KOPT-K1 (cell line): ENCODE measurements at regions not wholly inside any gene's neighbourhood (a gene's known extent, or its start where the extent isn't known, plus 50 kb on each side); places are given as distances from the start of the nearest gene placed in this dataset.

Experiments used
- H3K27ac ChIP-seq: fragments of 200-600 bp; sonication (generic); 2 replicates; pipeline ENCODE4 v1.5.1; 2016; ENCODE audit warnings: antibody characterized with exemption, mild to moderate bottlenecking, low read depth, low read length; ENCODE audit not compliant: poor library complexity, severe bottlenecking
- H3K36me3 ChIP-seq: fragments of 200-600 bp; sonication (generic); 2 replicates; pipeline ENCODE4 v1.5.1; 2017; ENCODE audit warnings: antibody characterized with exemption, mild to moderate bottlenecking, low read length, moderate library complexity; ENCODE audit not compliant: insufficient read depth
- H3K9me3 ChIP-seq: fragments of 200-600 bp; sonication (generic); 2 replicates; pipeline ENCODE4 v1.5.1; 2017; ENCODE audit warnings: antibody characterized with exemption, low read length, mild to moderate bottlenecking; ENCODE audit not compliant: insufficient read depth, poor library complexity, severe bottlenecking

GRCh38 chr5:133698259-133698554 is 85.9 kb upstream of the FSTL4 start:
- Histone ChIP-seq H3K36me3 (no peaks in the 10 kb centered on the region), H3K9me3 (no peaks in the 10 kb centered on the region)

GRCh38 chr5:133697536-133698258 is 85.4 kb upstream of the FSTL4 start:
- Histone ChIP-seq H3K9me3 (no peaks in the 10 kb centered on the region), H3K36me3 (no peaks in the 10 kb centered on the region), H3K27ac (no peak overlapping the region)

More at GRCh38 chr5:133698259-133698554, 85.9 kb upstream of the FSTL4 start:
- no peak overlapping the region for H3K27ac ChIP-seq

GRCh38 chr5:133696782-133697507 is 84.6 kb upstream of the FSTL4 start:
- Histone ChIP-seq H3K27ac (no peak overlapping the region), H3K36me3 (no peaks in the 10 kb centered on the region), H3K9me3 (no peaks in the 10 kb centered on the region)

- Histone ChIP-seq H3K36me3 (no peaks in the 10 kb centered on the region), H3K9me3 (no peaks in the 10 kb centered on the region), H3K27ac (no peak overlapping the region)
These were observed 83.8 kb upstream of the FSTL4 start for GRCh38 chr5:133696006-133696584.

- no peaks in the 10 kb centered on the region for H3K9me3 ChIP-seq
- no peak overlapping the region for H3K27ac ChIP-seq
- H3K36me3 ChIP-seq, result no peaks in the 10 kb centered on the region
These were observed 82.0 kb upstream of the FSTL4 start for GRCh38 chr5:133694181-133694831.

GRCh38 chr5:133691448-133691847 is 79.1 kb upstream of the FSTL4 start:
- H3K9me3 ChIP-seq, result no peaks in the 10 kb centered on the region
- H3K27ac ChIP-seq, result no peak overlapping the region
- no peaks in the 10 kb centered on the region for H3K36me3 ChIP-seq

- Histone ChIP-seq H3K9me3 (no peaks in the 10 kb centered on the region), H3K36me3 (no peaks in the 10 kb centered on the region), H3K27ac (no peak overlapping the region)
These were observed 78.4 kb upstream of the FSTL4 start for GRCh38 chr5:133690746-133691145.

- H3K36me3 ChIP-seq, result no peaks in the 10 kb centered on the region
- no peaks in the 10 kb centered on the region for H3K9me3 ChIP-seq
- no peak overlapping the region for H3K27ac ChIP-seq
These were observed 76.0 kb upstream of the FSTL4 start for GRCh38 chr5:133688391-133688790.

- H3K9me3 ChIP-seq, result no peaks in the 10 kb centered on the region
- no peaks in the 10 kb centered on the region for H3K36me3 ChIP-seq
- H3K27ac ChIP-seq, result no peak overlapping the region
These were observed 75.1 kb upstream of the FSTL4 start for GRCh38 chr5:133687212-133688061.

GRCh38 chr5:133686566-133686965 is 74.2 kb upstream of the FSTL4 start:
- H3K36me3 ChIP-seq, result no peaks in the 10 kb centered on the region
- no peak overlapping the region for H3K27ac ChIP-seq
- H3K9me3 ChIP-seq, result no peaks in the 10 kb centered on the region

- no peak overlapping the region for H3K27ac ChIP-seq
- no peaks in the 10 kb centered on the region for H3K9me3 ChIP-seq
- H3K36me3 ChIP-seq, result no peaks in the 10 kb centered on the region
These were observed 73.2 kb upstream of the FSTL4 start for GRCh38 chr5:133685402-133686018.

- H3K36me3 ChIP-seq, result no peaks in the 10 kb centered on the region
- H3K9me3 ChIP-seq, result no peaks in the 10 kb centered on the region
- H3K27ac ChIP-seq, result no peak overlapping the region
These were observed 71.6 kb upstream of the FSTL4 start for GRCh38 chr5:133683646-133684596.

GRCh38 chr5:133682451-133682850 is 70.1 kb upstream of the FSTL4 start:
- H3K36me3 ChIP-seq, result no peaks in the 10 kb centered on the region
- H3K27ac ChIP-seq, result no peak overlapping the region
- H3K9me3 ChIP-seq, result no peaks in the 10 kb centered on the region
